Endothelial cell of umbilical vein (primary cell): ENCODE measurements at regions not wholly inside any gene's neighbourhood (a gene's known extent, or its start where the extent isn't known, plus 50 kb on each side); places are given as distances from the start of the nearest gene placed in this dataset.

Experiments used
- BruUV-seq: library from RNA; stranded (reverse); fragments of 400-500 nt; replicated peaks from 2 replicates; lab custom pipeline; 2021; lab: Mats Ljungman, UMichigan
- CTCF ChIA-PET: fragments of 300-600, 350-600 bp; sonication (Branson Sonifier 250); formaldehyde crosslinking; loops from one replicate; lab custom pipeline; 2021; ENCODE audit warnings: antibody characterized with exemption, inconsistent platforms; lab: Charles Lee
- POLR2A ChIA-PET: fragments of 300-600, 350-600 bp; sonication (Branson Sonifier 250); formaldehyde crosslinking; loops from one replicate; lab custom pipeline; 2021; ENCODE audit warnings: antibody characterized with exemption, inconsistent platforms; lab: Charles Lee
- DNase-seq: peaks from one replicate; pipeline ENCODE4 v3.0.0-alpha.2; 2011; ENCODE audit warnings: low read depth, low spot score
- FAIRE-seq: peaks from 2 replicates; lab custom pipeline; 2011; peaks lifted over from hg19 to GRCh38; lab: Jason Lieb, UNC
- H2AFZ ChIP-seq: 2 replicates; pipeline ENCODE4 v1.6.0; 2012; ENCODE audit warnings: low read depth, low read length, control low read depth, inconsistent platforms
- H3K27ac ChIP-seq: 2 replicates; pipeline ENCODE4 v1.5.1; 2011; ENCODE audit warnings: low read depth, mild to moderate bottlenecking, control low read depth, low read length, moderate library complexity; ENCODE audit not compliant: insufficient read depth
- H3K27me3 ChIP-seq, 2 experiments: 2 replicates each; pipeline versions ENCODE4 v1.6.0 to v1.6.1; 2011; ENCODE audit warnings: low read length in 2 of 2, mixed read lengths in 1 of 2; ENCODE audit not compliant: control insufficient read depth in 2 of 2, insufficient read depth in 2 of 2
- H3K36me3 ChIP-seq, 2 experiments: 2 replicates in 1 of 2; 3 replicates in 1 of 2; pipeline ENCODE4 v1.5.1; 2011; ENCODE audit warnings: low read length in 2 of 2, mild to moderate bottlenecking in 1 of 2, moderate library complexity in 1 of 2; ENCODE audit not compliant: control insufficient read depth in 2 of 2, insufficient read depth in 2 of 2; ENCODE audit errors: extremely low read depth in 1 of 2
- H3K4me1 ChIP-seq: 3 replicates; pipeline ENCODE4 v1.5.1; 2011; ENCODE audit warnings: mild to moderate bottlenecking, low read length; ENCODE audit not compliant: control insufficient read depth, insufficient read depth; ENCODE audit errors: extremely low read depth
- H3K4me2 ChIP-seq: 2 replicates; pipeline ENCODE4 v1.6.1; 2011; ENCODE audit warnings: low read length, control low read depth, mixed read lengths; ENCODE audit not compliant: insufficient read depth
- H3K4me3 ChIP-seq, 3 experiments: fragments of 200-600 bp in 1 of 3; sonication (generic), shearing (Covaris generic) in 1 of 3; replicated peaks in 1 of 3; 2 replicates each; pipeline ENCODE4 v1.5.1; 2011 to 2016; ENCODE audit warnings: control low read depth in 3 of 3, low read length in 3 of 3, mild to moderate bottlenecking in 2 of 3, inconsistent platforms in 1 of 3, low read depth in 1 of 3, moderate library complexity in 1 of 3; ENCODE audit not compliant: insufficient read depth in 1 of 3
- H3K79me2 ChIP-seq: 2 replicates; pipeline ENCODE4 v1.6.0; 2012; ENCODE audit warnings: low read length, inconsistent platforms; ENCODE audit not compliant: control insufficient read depth, insufficient read depth
- H3K9ac ChIP-seq: replicated peaks from 2 replicates; pipeline ENCODE3; 2011; ENCODE audit warnings: low read length, control low read depth; ENCODE audit not compliant: insufficient read depth; ENCODE audit errors: extremely low read depth
- H3K9me1 ChIP-seq: replicated peaks from 3 replicates; pipeline ENCODE4 v1.6.0; 2011; ENCODE audit warnings: mild to moderate bottlenecking, low read length; ENCODE audit not compliant: control insufficient read depth, insufficient read depth; ENCODE audit errors: extremely low read depth
- H3K9me3 ChIP-seq: replicated peaks from 2 replicates; pipeline ENCODE4 v1.5.1; 2012; ENCODE audit warnings: low read length, inconsistent platforms; ENCODE audit not compliant: control insufficient read depth, insufficient read depth
- H4K20me1 ChIP-seq: replicated peaks from 2 replicates; pipeline ENCODE3; 2011; ENCODE audit warnings: mild to moderate bottlenecking, low read length; ENCODE audit not compliant: control insufficient read depth, insufficient read depth; ENCODE audit errors: extremely low read depth
- CTCF ChIP-seq, 2 donors: IDR thresholded peaks; 1 replicate in 1 of 2; 2 replicates in 1 of 2; pipeline ENCODE4 v1.5.1; 2011; ENCODE audit warnings: low read length in 2 of 2, mild to moderate bottlenecking in 2 of 2, moderate library complexity in 2 of 2, control low read depth in 1 of 2, inconsistent platforms in 1 of 2, low read depth in 1 of 2; ENCODE audit not compliant: insufficient read depth in 1 of 2; ENCODE audit errors: extremely low read depth in 1 of 2
- EZH2 ChIP-seq: IDR thresholded peaks from 2 replicates; pipeline ENCODE4 v1.6.1; 2012; ENCODE audit warnings: borderline replicate concordance, low read depth, mild to moderate bottlenecking, moderate library complexity, low read length, inconsistent platforms; ENCODE audit not compliant: severe bottlenecking
- FOS ChIP-seq: IDR thresholded peaks from 2 replicates; pipeline ENCODE4 v1.6.1; 2011; ENCODE audit warnings: mild to moderate bottlenecking, low read length, moderate library complexity, borderline replicate concordance; ENCODE audit not compliant: insufficient read depth
- GATA2 ChIP-seq: IDR thresholded peaks from 2 replicates; pipeline ENCODE4 v1.7.0; 2011; ENCODE audit warnings: low read depth, mild to moderate bottlenecking, moderate library complexity, mixed read lengths, low read length; ENCODE audit not compliant: insufficient read length, insufficient read depth
- JUN ChIP-seq: IDR thresholded peaks from 2 replicates; pipeline ENCODE4 v1.6.1; 2011; ENCODE audit warnings: borderline replicate concordance, low read depth; ENCODE audit not compliant: insufficient read length, insufficient read depth
- MAX ChIP-seq: IDR thresholded peaks from 2 replicates; pipeline ENCODE4 v1.6.1; 2011; ENCODE audit not compliant: insufficient read depth, insufficient read length
- MYC ChIP-seq: IDR thresholded peaks from one replicate; pipeline ENCODE4 v1.6.1; 2011; ENCODE audit warnings: mild to moderate bottlenecking, low read depth, low read length
- POLR2A ChIP-seq: IDR thresholded peaks from 2 replicates; pipeline ENCODE4 v1.6.1; 2012; ENCODE audit warnings: low read depth, mild to moderate bottlenecking, control low read depth, low read length
- POLR2AphosphoS5 ChIP-seq: IDR thresholded peaks from 2 replicates; pipeline ENCODE4 v1.6.1; 2012; ENCODE audit warnings: low read depth, mild to moderate bottlenecking, control low read depth, low read length, moderate library complexity; ENCODE audit not compliant: insufficient read depth
- dilution Hi-C: fragments of 300-500 bp; cut with MboI; formaldehyde crosslinking; loops from one replicate; pipeline ENCODE4 v1.15.0; 2019; ENCODE audit warnings: low sequenced_read_pairs; ENCODE audit not compliant: extremely low pct_ligation_motif_present
- intact Hi-C: fragments of 100-400 bp; cut with micrococcal nuclease; formaldehyde crosslinking; loops from one replicate; pipeline ENCODE4 v1.10.0; 2022

- Histone ChIP-seq H3K4me1 (peaks cover 18% of the 10 kb centered on the region), H4K20me1 (no peaks in the 10 kb centered on the region), H3K4me3 (no peak overlapping the region), H3K27ac (no peak overlapping the region), H3K9me3 (no peaks in the 10 kb centered on the region), H2AFZ (no peak overlapping the region), H3K27me3 (no peaks in the 10 kb centered on the region), H3K79me2 (no peaks in the 10 kb centered on the region), H3K9ac (no peak overlapping the region), H3K4me2 (no peak overlapping the region), H3K9me1 (no peaks in the 10 kb centered on the region), H3K36me3 (no peaks in the 10 kb centered on the region)
- FAIRE-seq (no peak), DNase-seq (no peak)
- BruUV-seq, result no TSS peak
- TF ChIP-seq JUN (no peak), POLR2AphosphoS5 (no peak), POLR2A (no peak), FOS (no peak), GATA2 (no peak), MYC (no peak), MAX (no peak), CTCF (IDR thresholded peaks at IDR 0.05; ENCODE audit: extremely low read depth in 1 of 2, insufficient read depth in 1 of 2, low read depth in 1 of 2, low read length in 2 of 2) (no peak), EZH2 (no peak)
- intact Hi-C loops (no loop called here), dilution Hi-C loops (no loop called here)
- ChIA-PET POLR2A (no interaction called here), CTCF (interaction anchor here (1.5 kb wide), 1 partner anchor 11 kb away, joined by 4 read pairs; no protein-coding TSS in a partner anchor)
Observed at GRCh38 chr21:26391166-26391565, 181.9 kb downstream of the CYYR1 start.
